GM21367 (cell line): ENCODE measurements at regions not wholly inside any gene's neighbourhood (a gene's known extent, or its start where the extent isn't known, plus 50 kb on each side); places are given as distances from the start of the nearest gene placed in this dataset.

Experiments
- ATAC-seq: cut with Tn5 transposase; IDR thresholded peaks from one replicate; pipeline ENCODE4 v1.9.1; 2021; ENCODE audit not compliant: unreplicated experiment

DNA sequence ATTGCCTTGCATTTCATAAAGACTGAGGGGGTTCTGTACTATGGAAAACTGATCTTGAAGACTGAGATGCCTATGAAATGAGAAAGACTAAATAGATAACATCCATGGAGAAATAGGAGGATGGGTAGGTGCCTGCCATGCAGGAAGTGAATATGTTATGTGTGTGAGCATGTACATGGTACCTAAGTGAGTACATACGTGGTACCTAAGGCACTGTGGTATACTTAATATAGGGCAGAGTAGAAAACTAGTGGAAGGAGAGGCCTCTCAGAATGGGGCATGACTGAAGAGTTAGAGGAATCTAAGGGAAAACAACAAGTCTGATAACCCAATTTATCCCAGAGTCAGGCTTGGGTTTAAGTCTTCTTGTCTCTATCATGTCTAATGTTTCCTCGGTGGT lies 161.8 kb upstream of the DCN start:
- no peak for ATAC-seq

DNA sequence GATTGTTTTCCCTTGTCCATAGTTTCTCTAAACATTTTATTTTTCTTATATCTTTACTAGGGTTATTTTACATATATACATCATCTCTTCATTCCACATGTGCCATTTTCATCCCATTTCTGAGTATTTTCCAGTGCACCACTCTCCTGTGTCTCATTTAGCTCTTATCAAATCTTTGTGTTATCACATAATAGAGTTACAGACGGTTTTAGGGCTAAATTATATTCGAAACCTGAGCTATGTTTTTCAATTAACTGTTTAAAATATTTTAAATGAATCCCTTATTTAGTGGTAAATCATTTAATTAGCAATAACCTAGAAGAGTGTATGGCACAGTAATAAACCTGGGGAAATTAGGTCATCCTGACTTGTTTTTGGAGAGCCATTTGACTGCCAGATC lies 160.4 kb upstream of the DCN start:
- no peak for ATAC-seq

DNA sequence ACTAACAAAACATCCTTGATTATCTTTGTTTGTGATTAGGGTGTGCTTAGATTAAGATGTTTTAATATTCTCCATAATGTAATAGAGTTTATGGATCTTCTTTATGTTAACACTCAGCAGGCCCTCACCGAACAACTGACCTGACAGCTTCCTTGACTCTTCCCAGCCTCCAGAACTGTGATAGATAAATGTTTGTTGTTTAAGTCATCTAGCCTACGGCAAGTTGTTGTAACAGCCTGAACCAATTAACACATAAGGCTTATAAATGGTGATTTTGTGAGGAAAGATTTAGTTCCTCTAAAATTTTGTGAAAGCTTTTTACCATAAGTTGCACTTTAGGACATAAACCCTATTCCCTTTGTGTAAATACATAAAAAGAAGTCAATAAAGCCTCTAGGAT lies 156.5 kb upstream of the DCN start:
- no peak for ATAC-seq

DNA sequence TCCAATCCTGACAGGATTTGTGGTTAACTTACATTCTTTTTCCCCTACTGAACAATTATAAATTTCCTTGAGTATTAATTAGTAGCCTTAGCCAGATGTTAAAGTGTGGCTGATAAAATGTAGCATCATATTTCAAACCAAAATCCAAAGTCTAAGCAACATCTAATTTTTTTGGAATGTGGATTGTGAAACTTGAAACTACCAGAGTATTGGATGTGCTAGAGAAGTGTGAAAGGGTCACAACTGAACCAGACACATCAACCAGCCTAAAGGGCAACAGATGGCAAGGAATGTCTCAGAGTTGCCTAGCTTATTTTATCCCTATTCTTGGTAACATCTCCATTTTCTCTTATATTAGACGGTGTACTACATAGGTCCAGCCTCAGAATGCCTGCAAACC lies 153.1 kb upstream of the DCN start:
- ATAC-seq = no peak

DNA sequence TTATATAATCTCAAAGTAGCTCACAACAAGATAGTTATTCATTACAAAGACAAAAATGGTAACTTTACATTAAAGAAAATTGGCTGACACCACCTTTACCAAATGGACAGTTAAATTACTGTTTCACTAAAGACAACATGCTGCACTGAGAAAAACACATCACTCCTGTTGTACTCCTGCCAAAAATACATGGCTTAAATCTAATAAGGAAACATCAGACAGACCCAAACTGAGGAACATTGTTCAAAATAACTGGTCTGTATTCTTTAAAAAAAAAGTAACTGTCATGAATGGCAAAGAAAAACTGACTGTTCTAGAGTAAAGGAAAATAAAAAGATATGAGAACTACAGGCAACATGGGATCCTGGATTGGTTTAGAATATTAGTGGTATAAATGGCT lies 151.3 kb upstream of the DCN start:
- no peak for ATAC-seq

DNA sequence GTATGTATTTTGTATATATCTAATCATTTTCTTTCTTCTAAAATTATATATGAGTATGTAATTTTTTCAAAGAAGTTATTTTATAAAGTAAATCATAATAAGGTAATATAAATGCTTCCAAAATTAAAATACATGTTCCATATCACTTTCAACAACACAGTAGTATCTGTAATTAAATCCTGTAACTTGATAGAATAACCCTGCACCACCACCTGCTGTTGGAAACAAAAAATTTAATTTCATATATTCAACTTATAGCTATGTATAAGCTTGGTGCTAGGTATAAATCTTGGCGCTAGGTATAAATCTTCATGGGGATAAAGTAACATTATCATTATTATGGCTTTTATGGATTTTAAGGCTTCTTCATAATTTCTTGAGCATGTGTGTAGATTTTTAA lies 149.7 kb upstream of the DCN start:
- no peak for ATAC-seq

DNA sequence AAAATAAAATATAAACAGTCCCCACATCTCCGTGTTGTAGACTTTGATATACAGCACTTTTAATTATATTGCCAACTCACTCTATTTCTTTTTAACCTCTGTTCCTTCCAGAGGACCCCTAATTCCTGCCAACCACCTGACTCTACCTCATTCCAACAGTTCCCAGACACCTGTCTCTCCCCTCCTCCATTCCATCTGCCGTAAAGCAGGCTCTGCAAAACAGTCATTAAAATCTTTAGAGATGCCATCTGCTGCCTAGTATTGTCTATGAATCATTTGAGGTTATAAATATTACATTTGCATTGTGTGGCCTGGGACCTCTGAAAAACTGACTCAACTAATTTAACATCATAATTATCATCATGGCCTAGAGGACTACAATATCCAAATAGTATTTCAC lies 148.8 kb upstream of the DCN start:
- ATAC-seq = no peak

DNA sequence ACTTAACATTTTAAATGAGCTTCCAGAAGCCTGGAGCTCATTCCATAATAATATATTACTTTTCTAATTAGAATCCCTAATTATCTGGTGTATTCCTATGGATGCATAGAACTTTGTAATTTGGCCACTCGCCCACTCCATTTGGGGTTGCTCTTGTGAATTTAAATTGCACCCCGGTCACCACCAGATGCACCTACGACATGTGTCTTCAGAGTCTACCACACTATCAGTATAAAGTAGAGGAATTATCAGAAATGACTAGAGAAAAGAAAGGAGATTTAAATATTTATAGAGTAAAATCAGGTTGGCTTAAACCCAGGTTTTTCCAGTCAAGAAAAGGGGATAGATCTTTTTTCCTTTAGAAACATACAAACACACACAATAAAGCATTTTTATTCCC lies 145.8 kb upstream of the DCN start:
- ATAC-seq = no peak

DNA sequence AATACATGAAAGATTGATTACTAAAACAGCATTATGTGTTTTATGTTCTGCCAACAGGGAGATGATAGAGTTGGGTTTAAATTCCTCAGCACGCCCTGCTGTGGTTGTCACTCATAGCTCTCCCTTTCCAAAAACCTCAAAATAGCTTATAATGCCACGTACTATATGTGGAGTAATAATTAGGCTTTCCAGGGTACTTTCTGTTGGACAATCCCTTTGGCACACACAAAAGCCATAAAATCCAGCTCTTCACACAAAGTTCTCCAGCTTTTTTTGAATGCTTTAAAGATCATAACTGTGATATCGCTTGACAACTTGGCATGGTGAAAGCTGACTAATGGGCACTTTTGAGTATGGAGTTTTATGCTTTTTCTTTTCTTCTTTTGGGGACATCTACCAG lies 145.3 kb upstream of the DCN start:
- no peak for ATAC-seq

DNA sequence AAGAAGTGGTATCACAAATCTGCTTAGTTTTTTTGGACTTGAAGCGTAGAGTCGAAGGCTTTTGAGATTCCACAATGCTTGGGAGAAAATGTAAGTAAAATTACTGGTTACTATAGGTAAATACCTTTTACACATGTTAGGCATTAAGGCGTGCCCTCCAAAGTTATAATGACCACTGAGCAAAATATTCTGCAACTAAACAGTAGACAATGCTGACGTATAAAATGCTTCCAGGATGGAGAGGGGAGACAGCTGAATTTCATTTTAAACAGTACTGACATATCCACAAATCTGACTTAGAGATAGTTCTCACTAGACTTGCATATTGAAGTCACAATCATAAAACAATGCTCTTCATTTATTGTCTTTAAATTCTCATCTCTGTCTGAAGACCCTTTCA lies 144.5 kb upstream of the DCN start:
- ATAC-seq = no peak

DNA sequence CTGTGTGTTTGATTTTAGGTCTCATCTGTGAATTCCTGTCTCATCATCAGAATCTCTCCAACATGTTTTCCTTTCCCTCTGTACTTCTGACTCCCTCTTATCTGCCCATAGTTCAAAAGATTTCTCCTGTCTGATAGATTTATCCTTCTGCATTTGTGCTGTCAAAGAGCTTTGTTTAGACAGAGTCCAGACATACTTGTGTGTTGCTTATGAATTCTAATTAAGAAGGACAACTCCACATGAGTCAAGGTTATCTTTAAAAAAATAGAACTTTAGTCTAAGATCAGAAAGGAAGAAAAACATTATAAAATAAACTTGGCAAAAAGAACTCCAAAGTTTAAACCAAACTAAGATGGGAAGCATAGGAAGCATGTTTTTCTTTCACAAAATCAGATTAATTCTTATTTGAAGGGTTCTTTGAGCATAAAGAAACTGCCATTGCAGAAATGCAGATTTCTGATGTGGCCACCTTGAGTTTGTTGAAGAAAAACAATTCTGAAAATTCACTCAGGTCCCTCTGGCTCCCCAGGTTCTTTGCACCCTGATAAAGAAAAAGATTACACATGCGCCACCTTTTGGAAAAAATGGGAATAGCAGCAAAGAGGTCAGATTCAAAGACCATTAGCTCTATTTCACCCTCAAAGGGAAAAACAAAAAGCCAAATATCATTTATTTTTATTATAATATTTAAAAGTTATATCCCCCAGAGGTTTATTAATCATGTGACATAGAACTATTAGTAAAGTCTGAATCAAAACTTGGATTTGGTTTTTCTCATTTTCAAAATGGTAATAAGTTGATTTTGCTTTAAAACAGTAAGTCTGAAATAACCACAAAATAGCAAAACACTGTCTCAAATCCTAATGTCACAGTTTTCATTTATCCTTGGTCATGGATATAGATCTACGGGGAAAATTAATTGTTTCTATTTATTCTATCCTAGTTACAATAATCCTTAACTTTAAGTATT lies 143.7 kb upstream of the DCN start:
- no peak for ATAC-seq

DNA sequence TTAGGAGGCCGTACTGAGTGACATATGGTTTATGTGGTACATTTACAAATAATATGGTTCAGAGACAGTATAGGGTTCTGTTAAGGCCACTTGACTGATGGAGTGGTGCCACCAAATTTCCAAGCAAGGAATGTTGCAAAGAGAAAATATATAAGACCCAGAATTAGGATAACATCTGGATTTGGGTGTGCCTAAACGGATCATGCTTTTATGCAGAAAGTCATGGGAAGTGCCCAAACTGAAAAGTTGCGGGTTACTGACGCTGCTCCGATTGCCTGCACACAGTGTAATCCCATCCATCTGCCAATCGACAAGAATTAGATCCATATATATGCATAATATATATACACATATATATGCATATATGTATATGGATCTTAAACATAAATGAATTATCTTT lies 138.4 kb upstream of the DCN start:
- ATAC-seq = no peak

DNA sequence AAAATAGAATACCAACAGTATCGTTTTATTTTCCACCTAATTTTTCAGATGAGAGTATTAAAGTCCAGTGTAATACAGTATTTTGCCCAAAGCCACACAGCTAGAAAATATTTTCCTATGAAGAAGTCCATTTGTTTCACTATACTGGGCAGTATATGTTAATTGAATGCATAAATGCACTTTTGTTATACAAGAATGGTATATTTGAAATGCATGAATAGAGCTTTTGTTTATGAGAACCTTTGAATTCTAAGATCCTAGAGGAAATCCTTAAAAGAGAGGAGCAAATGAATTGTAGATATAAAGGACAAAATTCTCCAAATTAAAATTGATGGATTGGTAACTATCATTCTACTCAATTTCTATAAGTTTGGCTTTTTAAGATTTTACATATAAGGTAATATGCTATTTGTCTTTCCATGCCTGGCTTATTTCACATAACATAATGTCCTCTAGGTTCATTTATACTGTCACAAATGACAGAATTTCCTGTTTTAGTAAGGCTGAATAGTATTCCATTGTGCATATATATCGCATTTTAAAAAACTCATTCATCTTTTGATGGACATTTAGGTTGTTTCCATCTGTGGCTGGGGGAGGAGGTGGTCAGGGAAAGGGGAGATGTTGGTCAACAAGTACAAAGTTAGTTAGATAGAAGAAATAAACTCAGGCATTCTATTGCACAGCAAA lies 136.6 kb upstream of the DCN start:
- no peak for ATAC-seq

DNA sequence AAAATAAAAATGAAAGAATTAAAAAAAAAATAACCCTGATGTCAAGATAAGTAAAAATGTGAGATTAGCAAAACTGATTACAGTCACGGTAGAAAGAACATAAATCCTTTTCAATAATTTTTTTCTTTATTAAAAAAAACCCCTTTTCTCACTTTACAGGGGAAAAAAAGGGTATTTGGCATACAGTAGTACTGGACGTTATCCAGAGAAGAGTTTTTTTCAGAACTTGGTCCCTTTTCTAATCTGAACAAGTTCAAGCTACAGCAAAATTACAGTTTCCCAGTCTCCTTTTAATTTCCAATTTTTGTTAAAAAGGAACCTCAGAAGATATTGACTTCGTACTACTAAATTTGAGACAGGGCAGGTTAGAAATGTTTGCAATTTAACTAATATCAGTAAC lies 134.7 kb upstream of the DCN start:
- ATAC-seq = no peak

DNA sequence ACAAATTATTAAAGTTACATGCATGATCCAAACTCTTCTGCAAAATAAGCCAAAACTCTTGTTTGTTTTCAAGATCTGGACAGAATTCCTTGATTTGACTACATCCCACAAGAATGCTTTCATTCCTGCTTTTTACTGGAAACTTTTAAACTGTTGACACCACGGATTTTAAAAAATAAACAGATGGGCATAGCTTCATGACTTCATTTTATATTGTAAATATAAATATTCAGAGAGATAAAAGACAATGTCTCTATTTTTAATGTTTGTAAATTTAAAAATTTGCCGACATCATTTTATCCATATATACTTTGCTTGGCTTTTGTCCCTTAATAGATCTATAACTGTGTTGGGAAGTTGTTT lies 134.3 kb upstream of the DCN start:
- ATAC-seq = no peak

DNA sequence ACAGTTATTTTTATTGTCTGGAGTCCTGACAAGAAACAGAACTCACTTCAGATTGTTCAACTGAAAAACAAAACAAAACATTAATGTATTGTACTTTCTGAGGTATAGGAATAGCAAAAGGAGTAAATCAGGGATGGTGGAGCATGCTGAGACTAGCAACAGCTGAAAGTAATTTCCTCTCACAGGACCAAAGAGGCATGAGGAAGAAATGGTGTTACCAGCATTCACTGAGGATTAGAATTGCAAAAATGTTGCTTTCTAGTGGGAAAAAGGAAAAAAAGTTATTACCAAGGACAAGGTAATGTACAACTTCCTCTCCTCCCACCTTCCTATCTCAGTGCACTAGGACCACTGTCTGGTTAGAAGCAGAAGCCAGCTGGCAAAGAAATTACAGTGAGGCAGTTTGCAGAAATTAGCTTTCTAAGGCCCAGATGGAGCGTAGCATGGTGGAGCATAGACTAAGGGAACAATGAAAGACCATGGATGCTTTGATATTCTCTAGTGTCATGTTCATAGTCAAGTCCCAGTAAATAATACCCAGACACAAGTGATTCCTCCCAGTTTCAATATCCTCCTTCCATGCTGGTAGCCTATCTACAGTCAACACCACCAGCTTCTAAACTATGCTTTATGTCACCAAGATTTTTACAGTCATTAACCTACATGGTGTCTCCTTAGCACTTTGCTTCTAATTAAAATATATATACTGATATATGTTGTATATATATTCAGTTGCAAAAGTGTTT lies 133.7 kb upstream of the DCN start:
- no peak for ATAC-seq

DNA sequence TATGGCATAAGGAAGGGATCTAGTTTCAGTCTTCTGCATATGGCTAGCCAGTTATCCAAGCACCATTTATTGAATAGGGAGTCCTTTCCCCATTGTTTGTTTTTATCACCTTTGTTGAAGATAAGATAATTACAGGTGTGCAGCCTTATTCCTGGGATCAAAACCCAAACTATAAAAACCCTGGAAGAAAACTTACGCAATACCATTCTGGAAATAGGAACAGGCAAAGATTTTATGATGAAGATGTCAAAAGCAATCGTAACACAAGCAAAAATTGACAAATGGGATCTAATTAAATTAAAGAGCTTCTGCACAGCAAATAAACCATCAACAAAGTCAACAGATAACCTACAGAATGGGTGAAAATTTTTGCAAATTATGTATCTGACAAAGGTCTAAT lies 128.5 kb upstream of the DCN start:
- ATAC-seq = no peak

DNA sequence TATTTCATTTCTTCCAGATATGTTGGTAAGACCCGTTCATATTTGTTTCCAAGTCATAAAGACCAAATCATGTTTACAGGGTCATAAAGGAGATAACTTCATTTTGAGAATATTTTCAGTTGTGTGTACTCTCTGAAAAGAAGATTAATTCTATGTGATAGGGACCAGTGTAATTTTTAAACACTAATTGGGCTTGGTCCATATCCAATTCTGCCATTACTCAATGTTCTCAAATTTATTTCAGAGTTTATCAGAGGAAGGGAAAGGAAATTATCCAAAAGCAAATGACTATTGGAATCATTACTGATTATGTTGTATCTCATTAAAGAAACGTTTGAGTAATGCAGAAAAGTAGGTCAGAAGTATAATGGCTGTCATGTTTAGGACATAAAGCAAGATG lies 126.8 kb upstream of the DCN start:
- ATAC-seq = no peak

DNA sequence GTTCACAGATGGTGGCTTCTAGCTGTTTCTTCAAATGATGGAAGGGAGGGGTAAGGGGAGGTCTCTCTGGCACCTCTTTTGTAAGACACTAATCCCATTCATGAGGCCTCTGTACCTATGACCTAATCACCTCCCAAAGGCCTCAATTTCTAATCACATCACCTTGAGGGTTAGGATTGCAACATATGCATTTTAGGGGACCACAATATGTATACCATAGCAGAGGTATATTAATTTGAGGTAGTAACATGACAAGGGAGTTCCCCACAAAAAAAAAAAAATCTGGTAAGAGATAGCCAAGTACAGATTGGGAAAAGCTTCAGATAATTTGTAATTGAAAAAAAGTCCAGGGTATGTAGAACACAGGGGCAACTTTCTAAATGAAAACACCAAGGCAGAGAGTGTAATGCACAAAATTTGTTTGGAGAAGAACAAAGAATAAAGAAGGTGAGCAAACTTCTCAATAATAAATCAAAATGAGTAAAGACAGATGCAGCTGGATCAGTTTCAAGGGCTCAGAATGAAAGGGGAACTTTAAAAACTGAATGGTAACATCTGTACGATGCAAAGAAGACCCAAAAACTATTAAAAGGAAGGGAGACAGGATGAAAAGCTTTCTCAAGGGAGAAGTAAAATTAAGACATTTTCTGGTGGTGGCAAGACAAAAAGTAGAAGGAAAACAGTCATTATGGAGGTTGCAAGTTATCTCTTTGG lies 125.5 kb upstream of the DCN start:
- no peak for ATAC-seq

DNA sequence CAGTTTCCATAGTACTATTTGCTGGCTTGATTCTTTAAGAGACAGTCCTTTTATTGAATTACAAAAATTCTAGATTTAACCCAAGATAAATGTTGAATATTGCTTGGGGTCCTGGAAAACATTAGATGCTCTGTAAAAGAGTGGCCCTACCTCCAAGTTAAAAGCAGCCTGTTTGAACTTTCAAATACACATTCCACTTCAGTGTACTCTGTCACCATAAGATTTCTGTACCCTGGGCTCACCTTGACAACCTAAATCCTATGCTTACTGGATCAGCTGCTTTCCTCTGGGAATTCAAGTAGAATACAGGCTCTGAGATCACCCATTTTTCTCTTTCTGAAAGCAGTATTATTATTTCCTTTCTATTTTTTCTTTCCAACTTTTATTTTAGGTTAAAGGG lies 107.7 kb upstream of the DCN start:
- ATAC-seq = no peak

DNA sequence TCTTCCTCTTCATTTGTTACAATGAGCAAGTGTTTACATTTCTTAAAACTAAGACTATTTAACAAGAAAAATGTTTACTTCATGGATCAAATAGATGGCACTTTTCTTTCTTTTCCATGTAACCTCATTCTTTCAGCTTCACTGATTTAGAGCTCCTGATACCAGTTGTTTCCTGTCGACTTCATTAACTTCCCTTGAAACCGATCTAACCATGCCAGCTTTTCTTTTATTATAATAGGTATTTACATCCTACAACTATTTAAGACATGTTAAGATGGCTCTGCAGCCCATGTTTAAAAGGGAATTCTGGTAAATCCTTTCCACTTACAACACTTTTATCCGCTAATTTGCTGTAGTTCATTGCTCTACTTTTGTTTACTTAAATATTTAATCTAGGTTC lies 107.3 kb upstream of the DCN start:
- no peak for ATAC-seq
